ENCODE measurements at regions not wholly inside any gene's neighbourhood (a gene's known extent, or its start where the extent isn't known, plus 50 kb on each side); places are given as distances from the start of the nearest gene placed in this dataset.

- H3K27ac Mint-ChIP-seq, result no peak overlapping the region
- no peak for DNase-seq (ENCODE audit: low spot score)
- H3K9me3 Mint-ChIP-seq, result no peaks in the 10 kb centered on the region
- H3K27me3 Mint-ChIP-seq (ENCODE audit: low read depth), result peaks cover 4% of the 10 kb centered on the region
- intact Hi-C loops (cut with micrococcal nuclease), result no loop called here
- H3K4me3 Mint-ChIP-seq (ENCODE audit: low read depth), result no peak overlapping the region
- no peaks in the 10 kb centered on the region for H3K36me3 Mint-ChIP-seq (ENCODE audit: low read depth)
- H3K4me1 Mint-ChIP-seq (ENCODE audit: low read depth), result no peaks in the 10 kb centered on the region
These were observed 470.5 kb downstream of the LTN1 start for GRCh38 chr21:28522014-28522799.

GRCh38 chr21:28518630-28519029 is 474.0 kb downstream of the LTN1 start:
- no peak for DNase-seq (ENCODE audit: low spot score)
- Mint-ChIP-seq H3K4me1 (ENCODE audit: low read depth) (no peaks in the 10 kb centered on the region), H3K36me3 (ENCODE audit: low read depth) (no peaks in the 10 kb centered on the region), H3K9me3 (no peaks in the 10 kb centered on the region), H3K27ac (no peak overlapping the region), H3K4me3 (ENCODE audit: low read depth) (no peak overlapping the region), H3K27me3 (ENCODE audit: low read depth) (peaks cover 6% of the 10 kb centered on the region)
- intact Hi-C loops (cut with micrococcal nuclease), result no loop called here

GRCh38 chr21:28516991-28517592 is 475.6 kb downstream of the LTN1 start:
- intact Hi-C loops (cut with micrococcal nuclease), result loop anchor here (1.0 kb wide), 2 partner anchors 228 to 423 kb away; no protein-coding TSS in a partner anchor

GRCh38 chr21:28516021-28516420 is 476.7 kb downstream of the LTN1 start:
- Mint-ChIP-seq H3K36me3 (ENCODE audit: low read depth) (no peaks in the 10 kb centered on the region), H3K27me3 (ENCODE audit: low read depth) (peaks cover 8% of the 10 kb centered on the region), H3K4me1 (ENCODE audit: low read depth) (no peaks in the 10 kb centered on the region), H3K4me3 (ENCODE audit: low read depth) (no peak overlapping the region), H3K27ac (no peak overlapping the region), H3K9me3 (no peaks in the 10 kb centered on the region)
- intact Hi-C loops (cut with micrococcal nuclease), result no loop called here
- no peak for DNase-seq (ENCODE audit: low spot score)

More at GRCh38 chr21:28516991-28517592, 475.6 kb downstream of the LTN1 start:
- H3K4me1 Mint-ChIP-seq (ENCODE audit: low read depth), result no peaks in the 10 kb centered on the region
- H3K36me3 Mint-ChIP-seq (ENCODE audit: low read depth), result no peaks in the 10 kb centered on the region
- H3K27ac Mint-ChIP-seq, result no peak overlapping the region
- H3K9me3 Mint-ChIP-seq, result no peaks in the 10 kb centered on the region
- DNase-seq (ENCODE audit: low spot score), result peak; percentile 39
- H3K4me3 Mint-ChIP-seq (ENCODE audit: low read depth), result no peak overlapping the region
- H3K27me3 Mint-ChIP-seq (ENCODE audit: low read depth), result peaks cover 8% of the 10 kb centered on the region

GRCh38 chr21:28513428-28513827 is 479.2 kb downstream of the LTN1 start:
- intact Hi-C loops (cut with micrococcal nuclease), result no loop called here
- peaks cover 6% of the 10 kb centered on the region for H3K27me3 Mint-ChIP-seq (ENCODE audit: low read depth)
- no peaks in the 10 kb centered on the region for H3K9me3 Mint-ChIP-seq
- no peak for DNase-seq (ENCODE audit: low spot score)
- no peaks in the 10 kb centered on the region for H3K4me1 Mint-ChIP-seq (ENCODE audit: low read depth)
- no peaks in the 10 kb centered on the region for H3K36me3 Mint-ChIP-seq (ENCODE audit: low read depth)
- no peak overlapping the region for H3K4me3 Mint-ChIP-seq (ENCODE audit: low read depth)
- H3K27ac Mint-ChIP-seq, result no peak overlapping the region

GRCh38 chr21:28509031-28509430 is 483.6 kb downstream of the LTN1 start:
- H3K9me3 Mint-ChIP-seq, result peaks cover 4% of the 10 kb centered on the region
- intact Hi-C loops (cut with micrococcal nuclease), result no loop called here
- H3K4me3 Mint-ChIP-seq (ENCODE audit: low read depth), result no peak overlapping the region
- no peaks in the 10 kb centered on the region for H3K4me1 Mint-ChIP-seq (ENCODE audit: low read depth)
- peaks cover 2% of the 10 kb centered on the region for H3K27me3 Mint-ChIP-seq (ENCODE audit: low read depth)
- no peaks in the 10 kb centered on the region for H3K36me3 Mint-ChIP-seq (ENCODE audit: low read depth)
- no peak overlapping the region for H3K27ac Mint-ChIP-seq
- no peak for DNase-seq (ENCODE audit: low spot score)

- no peaks in the 10 kb centered on the region for H3K4me1 Mint-ChIP-seq (ENCODE audit: low read depth)
- intact Hi-C loops (cut with micrococcal nuclease), result no loop called here
- peaks cover 2% of the 10 kb centered on the region for H3K27me3 Mint-ChIP-seq (ENCODE audit: low read depth)
- H3K27ac Mint-ChIP-seq, result no peak overlapping the region
- H3K4me3 Mint-ChIP-seq (ENCODE audit: low read depth), result no peak overlapping the region
- H3K9me3 Mint-ChIP-seq, result peaks cover 4% of the 10 kb centered on the region
- DNase-seq (ENCODE audit: low spot score), result no peak
- no peaks in the 10 kb centered on the region for H3K36me3 Mint-ChIP-seq (ENCODE audit: low read depth)
These were observed 484.6 kb downstream of the LTN1 start for GRCh38 chr21:28508126-28508525.

- no peaks in the 10 kb centered on the region for H3K4me1 Mint-ChIP-seq (ENCODE audit: low read depth)
- no peak overlapping the region for H3K27ac Mint-ChIP-seq
- DNase-seq (ENCODE audit: low spot score), result no peak
- no peaks in the 10 kb centered on the region for H3K9me3 Mint-ChIP-seq
- H3K27me3 Mint-ChIP-seq (ENCODE audit: low read depth), result no peaks in the 10 kb centered on the region
- intact Hi-C loops (cut with micrococcal nuclease), result no loop called here
- no peak overlapping the region for H3K4me3 Mint-ChIP-seq (ENCODE audit: low read depth)
- no peaks in the 10 kb centered on the region for H3K36me3 Mint-ChIP-seq (ENCODE audit: low read depth)
These were observed 496.2 kb downstream of the LTN1 start for GRCh38 chr21:28496517-28496916.

- no peak for DNase-seq (ENCODE audit: low spot score)
- no peaks in the 10 kb centered on the region for H3K4me1 Mint-ChIP-seq (ENCODE audit: low read depth)
- H3K36me3 Mint-ChIP-seq (ENCODE audit: low read depth), result no peaks in the 10 kb centered on the region
- no peaks in the 10 kb centered on the region for H3K27me3 Mint-ChIP-seq (ENCODE audit: low read depth)
- H3K9me3 Mint-ChIP-seq, result no peaks in the 10 kb centered on the region
- intact Hi-C loops (cut with micrococcal nuclease), result no loop called here
- no peak overlapping the region for H3K4me3 Mint-ChIP-seq (ENCODE audit: low read depth)
- no peak overlapping the region for H3K27ac Mint-ChIP-seq
These were observed 500.6 kb downstream of the LTN1 start for GRCh38 chr21:28492127-28492526.

GRCh38 chr21:28489821-28490350 is 502.8 kb downstream of the LTN1 start:
- Mint-ChIP-seq H3K36me3 (ENCODE audit: low read depth) (no peaks in the 10 kb centered on the region), H3K4me3 (ENCODE audit: low read depth) (no peak overlapping the region), H3K9me3 (no peaks in the 10 kb centered on the region), H3K4me1 (ENCODE audit: low read depth) (no peaks in the 10 kb centered on the region), H3K27me3 (ENCODE audit: low read depth) (no peaks in the 10 kb centered on the region), H3K27ac (no peak overlapping the region)
- intact Hi-C loops (cut with micrococcal nuclease), result no loop called here
- no peak for DNase-seq (ENCODE audit: low spot score)

GRCh38 chr21:28489162-28489561 is 503.5 kb downstream of the LTN1 start:
- DNase-seq (ENCODE audit: low spot score), result no peak
- no peak overlapping the region for H3K27ac Mint-ChIP-seq
- intact Hi-C loops (cut with micrococcal nuclease), result no loop called here
- no peaks in the 10 kb centered on the region for H3K4me1 Mint-ChIP-seq (ENCODE audit: low read depth)
- H3K27me3 Mint-ChIP-seq (ENCODE audit: low read depth), result no peaks in the 10 kb centered on the region
- no peaks in the 10 kb centered on the region for H3K36me3 Mint-ChIP-seq (ENCODE audit: low read depth)
- no peaks in the 10 kb centered on the region for H3K9me3 Mint-ChIP-seq
- H3K4me3 Mint-ChIP-seq (ENCODE audit: low read depth), result no peak overlapping the region

GRCh38 chr21:28487455-28488070 is 505.1 kb downstream of the LTN1 start:
- Mint-ChIP-seq H3K36me3 (ENCODE audit: low read depth) (no peaks in the 10 kb centered on the region), H3K4me3 (ENCODE audit: low read depth) (no peak overlapping the region), H3K4me1 (ENCODE audit: low read depth) (no peaks in the 10 kb centered on the region), H3K9me3 (no peaks in the 10 kb centered on the region), H3K27me3 (ENCODE audit: low read depth) (no peaks in the 10 kb centered on the region), H3K27ac (no peak overlapping the region)
- DNase-seq (ENCODE audit: low spot score), result no peak
- intact Hi-C loops (cut with micrococcal nuclease), result no loop called here
